Panc1 (cell line): ENCODE measurements at regions not wholly inside any gene's neighbourhood (a gene's known extent, or its start where the extent isn't known, plus 50 kb on each side); places are given as distances from the start of the nearest gene placed in this dataset.

ENCODE experiments used
- REST ChIP-seq, 2 experiments: IDR thresholded peaks; 2 replicates each; pipeline ENCODE4 v1.6.1; 2011 to 2012; ENCODE audit warnings: low read depth in 2 of 2, control low read depth in 1 of 2, low read length in 1 of 2, mild to moderate bottlenecking in 1 of 2, moderate library complexity in 1 of 2; ENCODE audit not compliant: insufficient read depth in 1 of 2
- TCF7L2 ChIP-seq: IDR thresholded peaks from 2 replicates; pipeline ENCODE4 v1.6.1; 2011; ENCODE audit warnings: mild to moderate bottlenecking, low read depth, low read length, inconsistent platforms
- TF ChIP-seq, protein P1 (sequence below): fragments of 450-650 bp; IDR thresholded peaks from 2 replicates; pipeline ENCODE4 v1.5.1; 2017; ENCODE audit warnings: mild to moderate bottlenecking

- no peak for TF ChIP-seq TCF7L2
- TF ChIP-seq, protein P1, sequence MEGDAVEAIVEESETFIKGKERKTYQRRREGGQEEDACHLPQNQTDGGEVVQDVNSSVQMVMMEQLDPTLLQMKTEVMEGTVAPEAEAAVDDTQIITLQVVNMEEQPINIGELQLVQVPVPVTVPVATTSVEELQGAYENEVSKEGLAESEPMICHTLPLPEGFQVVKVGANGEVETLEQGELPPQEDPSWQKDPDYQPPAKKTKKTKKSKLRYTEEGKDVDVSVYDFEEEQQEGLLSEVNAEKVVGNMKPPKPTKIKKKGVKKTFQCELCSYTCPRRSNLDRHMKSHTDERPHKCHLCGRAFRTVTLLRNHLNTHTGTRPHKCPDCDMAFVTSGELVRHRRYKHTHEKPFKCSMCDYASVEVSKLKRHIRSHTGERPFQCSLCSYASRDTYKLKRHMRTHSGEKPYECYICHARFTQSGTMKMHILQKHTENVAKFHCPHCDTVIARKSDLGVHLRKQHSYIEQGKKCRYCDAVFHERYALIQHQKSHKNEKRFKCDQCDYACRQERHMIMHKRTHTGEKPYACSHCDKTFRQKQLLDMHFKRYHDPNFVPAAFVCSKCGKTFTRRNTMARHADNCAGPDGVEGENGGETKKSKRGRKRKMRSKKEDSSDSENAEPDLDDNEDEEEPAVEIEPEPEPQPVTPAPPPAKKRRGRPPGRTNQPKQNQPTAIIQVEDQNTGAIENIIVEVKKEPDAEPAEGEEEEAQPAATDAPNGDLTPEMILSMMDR, result no peak
- no peak for TF ChIP-seq REST (IDR thresholded peaks at IDR 0.05; ENCODE audit: insufficient read depth in 1 of 2, low read depth in 2 of 2, low read length in 1 of 2)
Measured at GRCh38 chr4:174005422-174005821, 278.0 kb downstream of the FBXO8 start.
